Astrocyte (in vitro differentiated cells and primary cell): ENCODE measurements at regions not wholly inside any gene's neighbourhood (a gene's known extent, or its start where the extent isn't known, plus 50 kb on each side); places are given as distances from the start of the nearest gene placed in this dataset.

Experiments
- EZH2 ChIP-seq: IDR thresholded peaks from 2 replicates; pipeline ENCODE4 v1.6.1; 2012; ENCODE audit warnings: mild to moderate bottlenecking, low read length, inconsistent platforms; ENCODE audit not compliant: insufficient read depth
- TF ChIP-seq, protein P1 (sequence below): IDR thresholded peaks from 2 replicates; pipeline ENCODE4 v1.5.1; 2011; ENCODE audit warnings: low read depth, mild to moderate bottlenecking, inconsistent platforms, low read length, moderate library complexity; ENCODE audit not compliant: insufficient read depth

GRCh38 chr9:90552317-90552716 lies 90.3 kb downstream of the DIRAS2 start:
- TF ChIP-seq, protein P1, sequence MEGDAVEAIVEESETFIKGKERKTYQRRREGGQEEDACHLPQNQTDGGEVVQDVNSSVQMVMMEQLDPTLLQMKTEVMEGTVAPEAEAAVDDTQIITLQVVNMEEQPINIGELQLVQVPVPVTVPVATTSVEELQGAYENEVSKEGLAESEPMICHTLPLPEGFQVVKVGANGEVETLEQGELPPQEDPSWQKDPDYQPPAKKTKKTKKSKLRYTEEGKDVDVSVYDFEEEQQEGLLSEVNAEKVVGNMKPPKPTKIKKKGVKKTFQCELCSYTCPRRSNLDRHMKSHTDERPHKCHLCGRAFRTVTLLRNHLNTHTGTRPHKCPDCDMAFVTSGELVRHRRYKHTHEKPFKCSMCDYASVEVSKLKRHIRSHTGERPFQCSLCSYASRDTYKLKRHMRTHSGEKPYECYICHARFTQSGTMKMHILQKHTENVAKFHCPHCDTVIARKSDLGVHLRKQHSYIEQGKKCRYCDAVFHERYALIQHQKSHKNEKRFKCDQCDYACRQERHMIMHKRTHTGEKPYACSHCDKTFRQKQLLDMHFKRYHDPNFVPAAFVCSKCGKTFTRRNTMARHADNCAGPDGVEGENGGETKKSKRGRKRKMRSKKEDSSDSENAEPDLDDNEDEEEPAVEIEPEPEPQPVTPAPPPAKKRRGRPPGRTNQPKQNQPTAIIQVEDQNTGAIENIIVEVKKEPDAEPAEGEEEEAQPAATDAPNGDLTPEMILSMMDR, result no peak
- TF ChIP-seq EZH2, result no peak
